ENCODE measurements at regions not wholly inside any gene's neighbourhood (a gene's known extent, or its start where the extent isn't known, plus 50 kb on each side); places are given as distances from the start of the nearest gene placed in this dataset.

DNA sequence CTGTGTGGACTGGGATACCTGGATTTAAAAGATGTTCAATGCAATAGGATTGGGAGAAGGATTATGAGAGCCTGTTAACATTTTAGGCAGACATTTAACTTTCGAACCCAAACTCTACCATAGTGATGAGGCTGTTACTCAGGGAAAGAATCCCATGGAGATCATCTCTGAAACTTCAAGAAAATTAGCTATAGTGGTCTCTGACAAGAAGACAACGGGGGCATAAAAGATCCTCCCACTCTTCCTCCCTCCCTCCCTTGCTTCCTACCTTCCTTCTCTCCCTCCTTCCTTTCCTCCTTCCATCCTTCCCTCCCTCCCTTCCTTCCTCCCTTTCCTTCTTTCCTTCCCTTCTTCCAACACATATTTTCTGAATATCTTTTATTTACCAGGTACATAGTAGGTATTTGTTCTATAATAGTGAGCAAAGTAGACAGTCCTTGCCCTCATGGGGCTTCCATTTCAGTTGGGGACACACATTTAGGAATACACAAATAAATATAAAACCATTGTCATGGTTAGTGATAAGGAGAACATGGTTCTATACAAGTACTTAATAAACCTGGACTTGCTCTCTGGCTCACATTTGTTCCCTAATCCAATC lies 143.2 kb downstream of the ATP6V1G3 start:
- TF ChIP-seq, protein P1, sequence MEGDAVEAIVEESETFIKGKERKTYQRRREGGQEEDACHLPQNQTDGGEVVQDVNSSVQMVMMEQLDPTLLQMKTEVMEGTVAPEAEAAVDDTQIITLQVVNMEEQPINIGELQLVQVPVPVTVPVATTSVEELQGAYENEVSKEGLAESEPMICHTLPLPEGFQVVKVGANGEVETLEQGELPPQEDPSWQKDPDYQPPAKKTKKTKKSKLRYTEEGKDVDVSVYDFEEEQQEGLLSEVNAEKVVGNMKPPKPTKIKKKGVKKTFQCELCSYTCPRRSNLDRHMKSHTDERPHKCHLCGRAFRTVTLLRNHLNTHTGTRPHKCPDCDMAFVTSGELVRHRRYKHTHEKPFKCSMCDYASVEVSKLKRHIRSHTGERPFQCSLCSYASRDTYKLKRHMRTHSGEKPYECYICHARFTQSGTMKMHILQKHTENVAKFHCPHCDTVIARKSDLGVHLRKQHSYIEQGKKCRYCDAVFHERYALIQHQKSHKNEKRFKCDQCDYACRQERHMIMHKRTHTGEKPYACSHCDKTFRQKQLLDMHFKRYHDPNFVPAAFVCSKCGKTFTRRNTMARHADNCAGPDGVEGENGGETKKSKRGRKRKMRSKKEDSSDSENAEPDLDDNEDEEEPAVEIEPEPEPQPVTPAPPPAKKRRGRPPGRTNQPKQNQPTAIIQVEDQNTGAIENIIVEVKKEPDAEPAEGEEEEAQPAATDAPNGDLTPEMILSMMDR (IDR thresholded peaks at IDR 0.05) = no peak
- no peak for ATAC-seq (ENCODE audit: low FRiP score)

DNA sequence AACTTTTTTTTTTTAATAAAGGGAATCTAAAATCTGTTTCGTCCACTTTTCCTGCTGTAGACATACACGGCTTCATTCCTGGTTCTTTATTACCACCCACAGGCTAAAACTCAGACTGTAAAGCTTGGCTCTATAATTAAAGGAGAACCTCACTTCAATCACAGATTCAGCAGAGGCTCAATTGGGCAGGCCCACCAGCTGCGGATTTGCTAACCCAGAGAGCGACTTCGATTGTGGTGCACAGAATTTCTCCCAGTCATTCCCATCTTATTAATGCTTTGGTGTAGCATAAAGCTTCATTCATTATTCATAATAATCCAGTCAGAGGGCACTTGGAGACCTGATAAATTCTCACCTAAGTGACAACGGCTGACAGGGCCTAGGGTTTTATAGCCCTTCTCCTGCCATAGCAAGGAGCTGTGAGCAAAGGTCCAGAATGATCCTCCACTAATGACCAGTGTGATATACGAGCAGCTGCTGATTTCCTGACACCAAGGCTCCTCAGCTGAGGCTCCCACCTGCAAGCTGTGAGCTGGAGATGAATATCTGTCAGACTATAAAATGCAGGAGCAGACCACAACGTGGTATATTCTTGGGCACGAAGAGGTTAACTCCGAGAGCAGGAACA lies 149.0 kb downstream of the ATP6V1G3 start:
- DNase-seq (ENCODE audit: low spot score) (no peak), ATAC-seq (ENCODE audit: low FRiP score) (no peak)
- TF ChIP-seq, protein P1 (IDR thresholded peaks at IDR 0.05) = no peak

More for the DNA sequence above, 143.2 kb downstream of the ATP6V1G3 start:
- DNase-seq (ENCODE audit: low spot score) = no peak

DNA sequence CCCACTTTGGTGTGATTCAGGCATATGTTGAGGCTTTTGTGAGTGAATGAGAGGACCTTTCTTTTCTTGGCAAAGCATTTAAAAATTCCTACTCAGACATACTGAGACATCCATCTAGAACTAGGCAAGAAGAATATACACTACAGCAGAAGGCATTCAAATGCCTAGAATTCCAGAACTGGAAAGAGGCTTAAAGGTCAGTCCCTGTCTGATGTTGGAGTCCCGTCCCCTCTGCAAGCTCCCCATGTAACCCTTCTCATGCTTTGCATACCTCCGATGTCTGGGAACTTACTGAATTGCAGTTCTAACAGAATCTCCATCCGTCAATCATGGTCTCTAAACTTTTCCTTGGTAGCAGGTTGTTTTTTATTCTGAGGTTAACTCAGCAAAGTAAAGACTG lies 152.9 kb downstream of the ATP6V1G3 start:
- TF ChIP-seq, protein P1 (IDR thresholded peaks at IDR 0.05) = no peak
- ATAC-seq (ENCODE audit: low FRiP score) = no peak
- no peak for DNase-seq (ENCODE audit: low spot score)

DNA sequence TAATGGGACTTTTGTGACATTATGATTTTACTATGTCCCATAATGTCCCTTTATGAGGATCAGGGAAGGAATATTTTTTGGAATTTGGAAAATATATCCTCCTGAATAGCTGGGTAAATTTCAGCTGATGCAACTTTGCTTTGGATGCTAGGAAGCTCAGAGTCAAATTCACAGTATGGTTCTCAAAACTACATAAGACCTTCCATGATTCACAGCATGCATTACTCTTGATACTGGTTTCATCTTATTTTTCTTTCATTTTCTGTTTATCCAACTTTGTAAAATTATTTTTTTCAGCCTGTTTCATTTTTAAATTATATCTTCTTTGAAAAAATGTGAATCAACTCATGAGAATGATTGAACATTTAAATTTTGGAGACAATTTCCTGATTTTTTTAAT lies 160.2 kb downstream of the ATP6V1G3 start:
- TF ChIP-seq, protein P1 (IDR thresholded peaks at IDR 0.05) = no peak
- no peak for ATAC-seq (ENCODE audit: low FRiP score)
- no peak for DNase-seq (ENCODE audit: low spot score)

DNA sequence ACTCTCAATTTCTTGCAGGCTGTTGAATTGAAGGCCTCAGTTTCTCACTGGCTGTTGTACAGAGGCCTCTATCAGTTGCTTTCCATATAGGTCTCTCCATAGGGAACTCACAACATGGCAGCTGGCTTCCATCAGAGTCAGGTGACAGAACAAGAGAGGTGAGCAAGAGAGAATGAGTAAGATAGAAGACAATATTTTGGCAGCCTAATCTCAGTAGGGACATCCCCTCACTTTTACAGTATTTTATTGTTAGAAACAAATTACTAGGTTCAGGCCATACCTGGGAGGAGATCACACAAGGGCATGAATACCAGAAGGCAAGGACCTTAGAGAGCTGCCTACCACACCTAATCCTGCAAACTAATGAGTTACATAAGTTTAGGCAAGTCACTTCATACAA lies 162.8 kb downstream of the ATP6V1G3 start:
- DNase-seq (ENCODE audit: low spot score) (no peak), ATAC-seq (ENCODE audit: low FRiP score) (no peak)
- TF ChIP-seq, protein P1 (IDR thresholded peaks at IDR 0.05) = no peak

DNA sequence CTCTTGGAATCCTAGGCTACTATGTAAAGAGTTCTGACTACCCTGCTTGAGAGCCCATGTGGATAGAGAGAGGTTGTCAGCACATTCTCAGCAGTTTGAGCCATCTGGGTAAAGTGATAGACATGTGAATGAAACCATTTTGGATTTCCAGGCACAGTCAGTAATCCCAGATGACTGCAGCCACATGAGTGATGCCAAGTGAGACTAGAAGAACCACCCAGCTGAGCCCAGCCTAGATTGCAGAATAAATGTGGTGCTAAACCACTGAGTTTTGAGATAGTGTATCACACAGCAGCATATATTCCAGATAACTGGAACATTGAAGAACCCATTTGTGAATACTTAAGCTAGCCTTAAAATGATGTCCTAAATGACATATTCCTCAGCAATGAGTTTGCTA lies 166.2 kb downstream of the ATP6V1G3 start:
- TF ChIP-seq, protein P1 (IDR thresholded peaks at IDR 0.05) = no peak
- no peak for ATAC-seq (ENCODE audit: low FRiP score)
- no peak for DNase-seq (ENCODE audit: low spot score)

DNA sequence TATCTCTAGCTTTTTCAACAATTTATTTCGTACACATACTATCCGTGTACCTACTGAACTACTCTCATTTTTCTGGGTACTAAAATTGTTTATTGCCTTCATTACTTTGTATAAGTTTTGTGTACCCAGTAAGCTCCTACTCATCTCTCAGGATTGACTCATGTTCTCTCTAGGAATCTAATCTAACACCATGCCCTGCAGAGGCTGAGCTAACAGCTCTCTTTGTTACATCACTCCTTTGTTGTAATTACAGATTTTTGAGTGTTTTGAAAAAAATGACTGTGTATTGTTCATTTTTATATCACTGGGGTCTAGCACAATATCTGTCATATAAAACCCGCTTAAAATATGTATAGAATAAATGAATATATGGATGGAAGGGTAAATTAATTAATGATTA lies 167.1 kb downstream of the ATP6V1G3 start:
- TF ChIP-seq, protein P1 (IDR thresholded peaks at IDR 0.05) = no peak
- DNase-seq (ENCODE audit: low spot score) (no peak), ATAC-seq (ENCODE audit: low FRiP score) (no peak)

Measured in omental fat pad (tissue), 3 donors.